Endothelial cell of umbilical vein (primary cell): ENCODE measurements at regions not wholly inside any gene's neighbourhood (a gene's known extent, or its start where the extent isn't known, plus 50 kb on each side); places are given as distances from the start of the nearest gene placed in this dataset.

Experiments used
- BruUV-seq: library from RNA; stranded (reverse); fragments of 400-500 nt; replicated peaks from 2 replicates; lab custom pipeline; 2021; lab: Mats Ljungman, UMichigan
- CTCF ChIA-PET: fragments of 300-600, 350-600 bp; sonication (Branson Sonifier 250); formaldehyde crosslinking; loops from one replicate; lab custom pipeline; 2021; ENCODE audit warnings: antibody characterized with exemption, inconsistent platforms; lab: Charles Lee
- POLR2A ChIA-PET: fragments of 300-600, 350-600 bp; sonication (Branson Sonifier 250); formaldehyde crosslinking; loops from one replicate; lab custom pipeline; 2021; ENCODE audit warnings: antibody characterized with exemption, inconsistent platforms; lab: Charles Lee
- DNase-seq: peaks from one replicate; pipeline ENCODE4 v3.0.0-alpha.2; 2011; ENCODE audit warnings: low read depth, low spot score
- FAIRE-seq: peaks from 2 replicates; lab custom pipeline; 2011; peaks lifted over from hg19 to GRCh38; lab: Jason Lieb, UNC
- H2AFZ ChIP-seq: 2 replicates; pipeline ENCODE4 v1.6.0; 2012; ENCODE audit warnings: low read depth, low read length, control low read depth, inconsistent platforms
- H3K27ac ChIP-seq: 2 replicates; pipeline ENCODE4 v1.5.1; 2011; ENCODE audit warnings: low read depth, mild to moderate bottlenecking, control low read depth, low read length, moderate library complexity; ENCODE audit not compliant: insufficient read depth
- H3K27me3 ChIP-seq, 2 experiments: 2 replicates each; pipeline versions ENCODE4 v1.6.0 to v1.6.1; 2011; ENCODE audit warnings: low read length in 2 of 2, mixed read lengths in 1 of 2; ENCODE audit not compliant: control insufficient read depth in 2 of 2, insufficient read depth in 2 of 2
- H3K36me3 ChIP-seq, 2 experiments: 2 replicates in 1 of 2; 3 replicates in 1 of 2; pipeline ENCODE4 v1.5.1; 2011; ENCODE audit warnings: low read length in 2 of 2, mild to moderate bottlenecking in 1 of 2, moderate library complexity in 1 of 2; ENCODE audit not compliant: control insufficient read depth in 2 of 2, insufficient read depth in 2 of 2; ENCODE audit errors: extremely low read depth in 1 of 2
- H3K4me1 ChIP-seq: 3 replicates; pipeline ENCODE4 v1.5.1; 2011; ENCODE audit warnings: mild to moderate bottlenecking, low read length; ENCODE audit not compliant: control insufficient read depth, insufficient read depth; ENCODE audit errors: extremely low read depth
- H3K4me2 ChIP-seq: 2 replicates; pipeline ENCODE4 v1.6.1; 2011; ENCODE audit warnings: low read length, control low read depth, mixed read lengths; ENCODE audit not compliant: insufficient read depth
- H3K4me3 ChIP-seq, 3 experiments: fragments of 200-600 bp in 1 of 3; sonication (generic), shearing (Covaris generic) in 1 of 3; replicated peaks in 1 of 3; 2 replicates each; pipeline ENCODE4 v1.5.1; 2011 to 2016; ENCODE audit warnings: control low read depth in 3 of 3, low read length in 3 of 3, mild to moderate bottlenecking in 2 of 3, inconsistent platforms in 1 of 3, low read depth in 1 of 3, moderate library complexity in 1 of 3; ENCODE audit not compliant: insufficient read depth in 1 of 3
- H3K79me2 ChIP-seq: 2 replicates; pipeline ENCODE4 v1.6.0; 2012; ENCODE audit warnings: low read length, inconsistent platforms; ENCODE audit not compliant: control insufficient read depth, insufficient read depth
- H3K9ac ChIP-seq: replicated peaks from 2 replicates; pipeline ENCODE3; 2011; ENCODE audit warnings: low read length, control low read depth; ENCODE audit not compliant: insufficient read depth; ENCODE audit errors: extremely low read depth
- H3K9me1 ChIP-seq: replicated peaks from 3 replicates; pipeline ENCODE4 v1.6.0; 2011; ENCODE audit warnings: mild to moderate bottlenecking, low read length; ENCODE audit not compliant: control insufficient read depth, insufficient read depth; ENCODE audit errors: extremely low read depth
- H3K9me3 ChIP-seq: replicated peaks from 2 replicates; pipeline ENCODE4 v1.5.1; 2012; ENCODE audit warnings: low read length, inconsistent platforms; ENCODE audit not compliant: control insufficient read depth, insufficient read depth
- H4K20me1 ChIP-seq: replicated peaks from 2 replicates; pipeline ENCODE3; 2011; ENCODE audit warnings: mild to moderate bottlenecking, low read length; ENCODE audit not compliant: control insufficient read depth, insufficient read depth; ENCODE audit errors: extremely low read depth
- CTCF ChIP-seq, 2 donors: IDR thresholded peaks; 1 replicate in 1 of 2; 2 replicates in 1 of 2; pipeline ENCODE4 v1.5.1; 2011; ENCODE audit warnings: low read length in 2 of 2, mild to moderate bottlenecking in 2 of 2, moderate library complexity in 2 of 2, control low read depth in 1 of 2, inconsistent platforms in 1 of 2, low read depth in 1 of 2; ENCODE audit not compliant: insufficient read depth in 1 of 2; ENCODE audit errors: extremely low read depth in 1 of 2
- EZH2 ChIP-seq: IDR thresholded peaks from 2 replicates; pipeline ENCODE4 v1.6.1; 2012; ENCODE audit warnings: borderline replicate concordance, low read depth, mild to moderate bottlenecking, moderate library complexity, low read length, inconsistent platforms; ENCODE audit not compliant: severe bottlenecking
- FOS ChIP-seq: IDR thresholded peaks from 2 replicates; pipeline ENCODE4 v1.6.1; 2011; ENCODE audit warnings: mild to moderate bottlenecking, low read length, moderate library complexity, borderline replicate concordance; ENCODE audit not compliant: insufficient read depth
- GATA2 ChIP-seq: IDR thresholded peaks from 2 replicates; pipeline ENCODE4 v1.7.0; 2011; ENCODE audit warnings: low read depth, mild to moderate bottlenecking, moderate library complexity, mixed read lengths, low read length; ENCODE audit not compliant: insufficient read length, insufficient read depth
- JUN ChIP-seq: IDR thresholded peaks from 2 replicates; pipeline ENCODE4 v1.6.1; 2011; ENCODE audit warnings: borderline replicate concordance, low read depth; ENCODE audit not compliant: insufficient read length, insufficient read depth
- MYC ChIP-seq: IDR thresholded peaks from one replicate; pipeline ENCODE4 v1.6.1; 2011; ENCODE audit warnings: mild to moderate bottlenecking, low read depth, low read length
- POLR2A ChIP-seq: IDR thresholded peaks from 2 replicates; pipeline ENCODE4 v1.6.1; 2012; ENCODE audit warnings: low read depth, mild to moderate bottlenecking, control low read depth, low read length
- POLR2AphosphoS5 ChIP-seq: IDR thresholded peaks from 2 replicates; pipeline ENCODE4 v1.6.1; 2012; ENCODE audit warnings: low read depth, mild to moderate bottlenecking, control low read depth, low read length, moderate library complexity; ENCODE audit not compliant: insufficient read depth
- dilution Hi-C: fragments of 300-500 bp; cut with MboI; formaldehyde crosslinking; loops from one replicate; pipeline ENCODE4 v1.15.0; 2019; ENCODE audit warnings: low sequenced_read_pairs; ENCODE audit not compliant: extremely low pct_ligation_motif_present
- intact Hi-C: fragments of 100-400 bp; cut with micrococcal nuclease; formaldehyde crosslinking; loops from one replicate; pipeline ENCODE4 v1.10.0; 2022
- TF ChIP-seq, protein P1 (sequence below): IDR thresholded peaks from 2 replicates; pipeline ENCODE4 v1.6.1; 2011; ENCODE audit not compliant: insufficient read depth, insufficient read length

GRCh38 chr10:56035489-56035888 is 325.6 kb downstream of the ZWINT start:
- Histone ChIP-seq H3K9me3 (no peaks in the 10 kb centered on the region), H3K4me3 (no peak overlapping the region), H3K27ac (no peak overlapping the region), H3K4me2 (no peak overlapping the region), H3K4me1 (no peaks in the 10 kb centered on the region), H3K9me1 (no peaks in the 10 kb centered on the region), H3K27me3 (no peaks in the 10 kb centered on the region), H4K20me1 (no peaks in the 10 kb centered on the region), H3K36me3 (no peaks in the 10 kb centered on the region), H2AFZ (no peak overlapping the region), H3K9ac (no peak overlapping the region), H3K79me2 (no peaks in the 10 kb centered on the region)
- ChIA-PET POLR2A (no interaction called here), CTCF (no interaction called here)
- dilution Hi-C loops (no loop called here), intact Hi-C loops (no loop called here)
- BruUV-seq, result no TSS peak
- no peak for FAIRE-seq
- TF ChIP-seq POLR2A (no peak), CTCF (IDR thresholded peaks at IDR 0.05; ENCODE audit: extremely low read depth in 1 of 2, insufficient read depth in 1 of 2, low read depth in 1 of 2, low read length in 2 of 2) (no peak), FOS (no peak), POLR2AphosphoS5 (no peak), GATA2 (no peak), MYC (no peak), EZH2 (no peak), JUN (no peak)
- TF ChIP-seq, protein P1, sequence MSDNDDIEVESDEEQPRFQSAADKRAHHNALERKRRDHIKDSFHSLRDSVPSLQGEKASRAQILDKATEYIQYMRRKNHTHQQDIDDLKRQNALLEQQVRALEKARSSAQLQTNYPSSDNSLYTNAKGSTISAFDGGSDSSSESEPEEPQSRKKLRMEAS, result no peak
- no peak for DNase-seq
